GM12878 (cell line): ENCODE measurements at regions not wholly inside any gene's neighbourhood (a gene's known extent, or its start where the extent isn't known, plus 50 kb on each side); places are given as distances from the start of the nearest gene placed in this dataset.

Experiments used
- ATAC-seq: fragments of 200-7000 bp; cut with Tn5 transposase; 3 replicates; pipeline ENCODE4 v1.9.1; 2020; ENCODE audit warnings: mild to moderate bottlenecking, moderate library complexity
- BruUV-seq: library from RNA; stranded (reverse); fragments of 400-500 nt; replicated peaks from 2 replicates; lab custom pipeline; 2021; lab: Mats Ljungman, UMichigan
- CTCF ChIA-PET: fragments of 300-600 bp; sonication (Branson Sonifier 250); formaldehyde crosslinking; extraction: SDS; loops from one replicate; lab custom pipeline; 2021; ENCODE audit warnings: inconsistent platforms; lab: Yijun Ruan, JAX
- POLR2A ChIA-PET: fragments of 350-600 bp; formaldehyde crosslinking; extraction: SDS; loops from one replicate; lab custom pipeline; 2021; ENCODE audit warnings: inconsistent platforms; lab: Charles Lee
- RAD21 ChIA-PET: fragments of 300-600 bp; sonication (Branson Sonifier 250); formaldehyde crosslinking; loops from one replicate; lab custom pipeline; 2023; ENCODE audit warnings: antibody characterized with exemption; ENCODE audit not compliant: unreplicated experiment; lab: Charles Lee
- SMC1A ChIA-PET: fragments of 300-600 bp; sonication (Branson Sonifier 250); formaldehyde crosslinking; loops from one replicate; lab custom pipeline; 2023; ENCODE audit not compliant: unreplicated experiment, uncharacterized antibody; lab: Charles Lee
- DNase-seq: peaks from one replicate; pipeline ENCODE4 v3.0.0-alpha.2; 2011; ENCODE audit warnings: low read depth, low spot score
- FAIRE-seq: peaks from 3 replicates; lab custom pipeline; 2011; peaks lifted over from hg19 to GRCh38; lab: Jason Lieb, UNC
- H2AFZ ChIP-seq: 2 replicates; pipeline ENCODE4 v1.6.0; 2011; ENCODE audit warnings: low read depth, low read length, control low read depth; ENCODE audit not compliant: control insufficient read depth
- H3K27ac ChIP-seq: 2 replicates; pipeline ENCODE4 v1.5.1; 2011; ENCODE audit warnings: control low read depth; ENCODE audit not compliant: control insufficient read depth, insufficient read depth
- H3K27me3 ChIP-seq, 2 experiments: replicated peaks in 1 of 2; 2 replicates each; pipeline versions ENCODE4 v1.6.0 to v1.6.1; 2011; ENCODE audit warnings: low read length in 1 of 2; ENCODE audit not compliant: control insufficient read depth in 2 of 2, insufficient read depth in 2 of 2
- H3K36me3 ChIP-seq, 2 experiments: 2 replicates each; pipeline ENCODE4 v1.5.1; 2011; ENCODE audit warnings: low read length in 1 of 2; ENCODE audit not compliant: control insufficient read depth in 2 of 2, insufficient read depth in 2 of 2
- H3K4me1 ChIP-seq: 2 replicates; pipeline ENCODE4 v1.6.1; 2011; ENCODE audit warnings: mild to moderate bottlenecking, low read length, moderate library complexity, mixed read lengths; ENCODE audit not compliant: control insufficient read depth, insufficient read depth
- H3K4me2 ChIP-seq: 2 replicates; pipeline ENCODE4 v1.6.0; 2011; ENCODE audit warnings: control low read depth; ENCODE audit not compliant: control insufficient read depth, insufficient read depth
- H3K4me3 ChIP-seq: fragments of 200-600 bp; sonication (generic); 2 replicates; pipeline ENCODE4 v1.5.1; 2016
- H3K79me2 ChIP-seq: 2 replicates; pipeline ENCODE4 v1.6.0; 2011; ENCODE audit warnings: low read length; ENCODE audit not compliant: control insufficient read depth, insufficient read depth
- H3K9ac ChIP-seq: 2 replicates; pipeline ENCODE4 v1.8.0; 2011; ENCODE audit warnings: low read length, control low read depth, mixed read lengths; ENCODE audit not compliant: control insufficient read depth, insufficient read depth
- H3K9me3 ChIP-seq: replicated peaks from 3 replicates; pipeline ENCODE4 v1.5.1; 2011; ENCODE audit warnings: mild to moderate bottlenecking, low read length; ENCODE audit not compliant: control insufficient read depth, insufficient read depth
- H4K20me1 ChIP-seq: 2 replicates; pipeline ENCODE4 v1.6.0; 2011; ENCODE audit not compliant: control insufficient read depth, insufficient read depth
- CHD4 ChIP-seq: fragments of 200-600 bp; sonication (generic); IDR thresholded peaks from 2 replicates; pipeline ENCODE4 v1.6.1; 2016; ENCODE audit warnings: mild to moderate bottlenecking
- EED ChIP-seq: sonication (generic); IDR thresholded peaks from 2 replicates; pipeline ENCODE4 v1.6.1; 2016; ENCODE audit warnings: antibody characterized with exemption, low read depth
- EGR1 ChIP-seq, 2 experiments: IDR thresholded peaks; 1 replicate in 1 of 2; 2 replicates in 1 of 2; pipeline ENCODE4 v1.6.1; 2011 to 2012; ENCODE audit warnings: low read depth in 2 of 2, low read length in 2 of 2, borderline replicate concordance in 1 of 2, mild to moderate bottlenecking in 1 of 2, moderate library complexity in 1 of 2
- IKZF1 ChIP-seq: fragments of 450-650 bp; conservative IDR thresholded peaks from 2 replicates; pipeline ENCODE4 v1.6.1; 2017; ENCODE audit warnings: antibody characterized with exemption, mild to moderate bottlenecking
- MLLT1 ChIP-seq: fragments of 450-650 bp; IDR thresholded peaks from 2 replicates; pipeline ENCODE4 v1.6.1; 2016; ENCODE audit warnings: mild to moderate bottlenecking
- MXI1 ChIP-seq: fragments of 150-350 bp; IDR thresholded peaks from 2 replicates; pipeline ENCODE4 v1.6.1; 2011; ENCODE audit warnings: low read depth, mild to moderate bottlenecking, inconsistent platforms, low read length, improper control_type of control experiment
- NR2F1 ChIP-seq: fragments of 450-650 bp; conservative IDR thresholded peaks from 2 replicates; pipeline ENCODE4 v1.6.1; 2017; ENCODE audit warnings: mild to moderate bottlenecking
- PRDM15 ChIP-seq: fragments of 450-650 bp; formaldehyde crosslinking; IDR thresholded peaks from 2 replicates; pipeline ENCODE4 v1.4.0; 2020; ENCODE audit warnings: mild to moderate bottlenecking, moderate library complexity
- RUNX3 ChIP-seq: IDR thresholded peaks from 2 replicates; pipeline ENCODE4 v1.6.1; 2012; ENCODE audit warnings: low read length, inconsistent platforms
- ZSCAN29 ChIP-seq: fragments of 450-650 bp; IDR thresholded peaks from 2 replicates; pipeline ENCODE4 v1.6.1; 2017; ENCODE audit warnings: mild to moderate bottlenecking, moderate library complexity
- WGBS: methylation state at CpG from one replicate; pipeline ENCODE4 v1.1.6; 2016; ENCODE audit warnings: low lambda C conversion rate; ENCODE audit not compliant: insufficient replicate concordance, insufficient coverage; ENCODE audit errors: missing lambda C conversion rate; 5-methylcytosine and 5-hydroxymethylcytosine counted together
- in situ Hi-C: fragments of 300-500 bp; cut with MboI; formaldehyde crosslinking; loops from 9 replicates; pipeline ENCODE4 v1.14.3; 2018; ENCODE audit warnings: mixed read lengths
- intact Hi-C: fragments of 100-400 bp; cut with micrococcal nuclease; formaldehyde crosslinking; loops from one replicate; pipeline ENCODE4 v1.14.2; 2022; ENCODE audit not compliant: unreplicated experiment

- BruUV-seq = no TSS peak
- ChIA-PET SMC1A (interaction anchor here (1.4 to 1.9 kb wide), 3 partner anchors 10 to 180 kb away, joined by 4 to 7 read pairs (median 5); no protein-coding TSS in a partner anchor), POLR2A (no interaction called here)
- no peaks in the 10 kb centered on the region for H3K4me1 ChIP-seq
- H3K4me2 ChIP-seq = no peak overlapping the region
- in situ Hi-C loops = no loop called here
- H2AFZ ChIP-seq = no peak overlapping the region
- no peak for FAIRE-seq
- intact Hi-C loops = loop anchor here (5.0 kb wide), 2 partner anchors 43 to 183 kb away; no protein-coding TSS in a partner anchor
- TF ChIP-seq RUNX3 (peak; percentile 65; the same call in 1 of the 2 replicates), MXI1 (no peak), NR2F1 (peak; percentile 63), MLLT1 (peak; percentile 63; the same call in 1 of the 2 replicates), EED (peak; percentile 39; the same call in 1 of the 2 replicates), ZSCAN29 (no peak), IKZF1 (peak; percentile 44)
- TF ChIP-seq, all 136 proteins: peak for 5
- H3K27me3 ChIP-seq = no peaks in the 10 kb centered on the region
- no peak overlapping the region for H3K4me3 ChIP-seq
- 19% methylated on average over 4 of the region's 4 CpGs for WGBS
- H3K79me2 ChIP-seq = no peaks in the 10 kb centered on the region
- ChIA-PET RAD21 (interaction anchor here (1.3 kb wide), 1 partner anchor 96 kb away, joined by 3 read pairs; no protein-coding TSS in a partner anchor), CTCF (no interaction called here)
- no peaks in the 10 kb centered on the region for H3K36me3 ChIP-seq
- H3K27ac ChIP-seq = no peak overlapping the region
- no peaks in the 10 kb centered on the region for H3K9me3 ChIP-seq
- DNase-seq = peak; percentile 32
- H4K20me1 ChIP-seq = no peaks in the 10 kb centered on the region
- H3K9ac ChIP-seq = no peak overlapping the region
- ATAC-seq = peak; percentile 89
Measured at GRCh38 chrX:109089359-109089758, 353.0 kb upstream of the IRS4 start.

- intact Hi-C loops (no loop called here), in situ Hi-C loops (no loop called here)
- Histone ChIP-seq H2AFZ (no peak overlapping the region), H3K27ac (no peak overlapping the region), H3K9me3 (no peaks in the 10 kb centered on the region), H4K20me1 (no peaks in the 10 kb centered on the region), H3K9ac (no peak overlapping the region), H3K4me1 (no peaks in the 10 kb centered on the region), H3K36me3 (no peaks in the 10 kb centered on the region), H3K79me2 (no peaks in the 10 kb centered on the region), H3K4me2 (no peak overlapping the region), H3K4me3 (no peak overlapping the region), H3K27me3 (no peaks in the 10 kb centered on the region)
- RAD21 ChIA-PET = no interaction called here
- no peak for FAIRE-seq
- CTCF ChIA-PET = no interaction called here
- no TSS peak for BruUV-seq
- SMC1A ChIA-PET = no interaction called here
- WGBS = 0% methylated on average over 1 of the region's 1 CpG
- POLR2A ChIA-PET = no interaction called here
- no peak for ATAC-seq
- no peak for DNase-seq
- TF ChIP-seq IKZF1 = no peak
- no peak for TF ChIP-seq EGR1 (IDR thresholded peaks at IDR 0.05; ENCODE audit: borderline replicate concordance in 1 of 2, low read depth in 2 of 2, low read length in 2 of 2)
- TF ChIP-seq PRDM15 = no peak
- no peak for TF ChIP-seq CHD4
Measured at GRCh38 chrX:109077788-109078187, 341.4 kb upstream of the IRS4 start.
